HepG2 (cell line): ENCODE measurements at regions not wholly inside any gene's neighbourhood (a gene's known extent, or its start where the extent isn't known, plus 50 kb on each side); places are given as distances from the start of the nearest gene placed in this dataset.
A peak's percentile ranks its signal among the peaks of the same experiment; 100 is the strongest.

Experiments used
- CSRNP2 ChIP-seq: sonication (generic); formaldehyde crosslinking; conservative IDR thresholded peaks from 2 replicates; pipeline ENCODE4 v1.8.0; 2022; ENCODE audit warnings: low read depth, missing genetic modification reagents
- FOSL2 ChIP-seq: sonication (generic); formaldehyde crosslinking; IDR thresholded peaks from 2 replicates; pipeline ENCODE4 v1.4.0; 2020; ENCODE audit warnings: missing genetic modification reagents
- FOXA3 ChIP-seq: IDR thresholded peaks from 2 replicates; pipeline ENCODE4 v1.6.1; 2016; ENCODE audit warnings: missing genetic modification reagents, missing compliant biosample characterization
- GATAD2A ChIP-seq: IDR thresholded peaks from 2 replicates; pipeline ENCODE4 v1.6.1; 2016
- NR2F2 ChIP-seq: IDR thresholded peaks from 2 replicates; pipeline ENCODE4 v1.6.1; 2012; ENCODE audit warnings: low read depth, inconsistent platforms, borderline replicate concordance
- NR2F6 ChIP-seq, 2 experiments: IDR thresholded peaks; 2 replicates each; pipeline ENCODE4 v1.6.1; 2016; ENCODE audit warnings: antibody characterized with exemption in 1 of 2, mild to moderate bottlenecking in 1 of 2
- SAP130 ChIP-seq: IDR thresholded peaks from 2 replicates; pipeline ENCODE4 v1.6.1; 2016; ENCODE audit warnings: low read depth
- ZNF562 ChIP-seq: sonication (generic); formaldehyde crosslinking; IDR thresholded peaks from 2 replicates; pipeline ENCODE4 v1.8.0; 2022; ENCODE audit warnings: missing genetic modification reagents, borderline replicate concordance
- ZNF709 ChIP-seq: sonication (generic); formaldehyde crosslinking; IDR thresholded peaks from 2 replicates; pipeline ENCODE4 v1.5.0; 2020; ENCODE audit warnings: mild to moderate bottlenecking, missing genetic modification reagents
- ZNF782 ChIP-seq: sonication (generic); formaldehyde crosslinking; IDR thresholded peaks from 2 replicates; pipeline ENCODE4 v1.4.0; 2020; ENCODE audit warnings: missing genetic modification reagents, mild to moderate bottlenecking, borderline replicate concordance
- small RNA-seq, 3 experiments: library from RNA; depleted of rRNA; stranded (forward); fragments of <200 nt; gene quantifications; one replicate each; pipeline ENCODE3, GENCODE V24; 2012; ENCODE audit warnings: low read depth in 2 of 3, low replicate concordance in 1 of 3; ENCODE audit not compliant: insufficient read length in 3 of 3, insufficient read depth in 2 of 3
- TF ChIP-seq, protein P1 (sequence below): IDR thresholded peaks from 2 replicates; pipeline ENCODE4 v1.4.0; 2020; ENCODE audit warnings: mild to moderate bottlenecking, missing genetic modification reagents

GRCh38 chr1:117812869-117813511 is 116.4 kb downstream of the GDAP2 start (continued):
- TF ChIP-seq CSRNP2: no peak
- no peak for TF ChIP-seq ZNF562 (CRISPR knock-in tag)
- TF ChIP-seq NR2F2: 0 out of 2 replicates have a peak, but pooled peaks have one; percentile 32
- peak; percentile 23; the same call in 1 of the 2 replicates for TF ChIP-seq SAP130
- no peak for TF ChIP-seq ZNF782
- TF ChIP-seq, protein P1, sequence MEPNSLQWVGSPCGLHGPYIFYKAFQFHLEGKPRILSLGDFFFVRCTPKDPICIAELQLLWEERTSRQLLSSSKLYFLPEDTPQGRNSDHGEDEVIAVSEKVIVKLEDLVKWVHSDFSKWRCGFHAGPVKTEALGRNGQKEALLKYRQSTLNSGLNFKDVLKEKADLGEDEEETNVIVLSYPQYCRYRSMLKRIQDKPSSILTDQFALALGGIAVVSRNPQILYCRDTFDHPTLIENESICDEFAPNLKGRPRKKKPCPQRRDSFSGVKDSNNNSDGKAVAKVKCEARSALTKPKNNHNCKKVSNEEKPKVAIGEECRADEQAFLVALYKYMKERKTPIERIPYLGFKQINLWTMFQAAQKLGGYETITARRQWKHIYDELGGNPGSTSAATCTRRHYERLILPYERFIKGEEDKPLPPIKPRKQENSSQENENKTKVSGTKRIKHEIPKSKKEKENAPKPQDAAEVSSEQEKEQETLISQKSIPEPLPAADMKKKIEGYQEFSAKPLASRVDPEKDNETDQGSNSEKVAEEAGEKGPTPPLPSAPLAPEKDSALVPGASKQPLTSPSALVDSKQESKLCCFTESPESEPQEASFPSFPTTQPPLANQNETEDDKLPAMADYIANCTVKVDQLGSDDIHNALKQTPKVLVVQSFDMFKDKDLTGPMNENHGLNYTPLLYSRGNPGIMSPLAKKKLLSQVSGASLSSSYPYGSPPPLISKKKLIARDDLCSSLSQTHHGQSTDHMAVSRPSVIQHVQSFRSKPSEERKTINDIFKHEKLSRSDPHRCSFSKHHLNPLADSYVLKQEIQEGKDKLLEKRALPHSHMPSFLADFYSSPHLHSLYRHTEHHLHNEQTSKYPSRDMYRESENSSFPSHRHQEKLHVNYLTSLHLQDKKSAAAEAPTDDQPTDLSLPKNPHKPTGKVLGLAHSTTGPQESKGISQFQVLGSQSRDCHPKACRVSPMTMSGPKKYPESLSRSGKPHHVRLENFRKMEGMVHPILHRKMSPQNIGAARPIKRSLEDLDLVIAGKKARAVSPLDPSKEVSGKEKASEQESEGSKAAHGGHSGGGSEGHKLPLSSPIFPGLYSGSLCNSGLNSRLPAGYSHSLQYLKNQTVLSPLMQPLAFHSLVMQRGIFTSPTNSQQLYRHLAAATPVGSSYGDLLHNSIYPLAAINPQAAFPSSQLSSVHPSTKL (CRISPR knock-in tag): peak; percentile 44; the same call in 1 of the 2 replicates
- TF ChIP-seq GATAD2A (CRISPR knock-in tag): 0 out of 2 replicates have a peak, but pooled peaks have one; percentile 20
- TF ChIP-seq NR2F6 (IDR thresholded peaks at IDR 0.05): no peak
- TF ChIP-seq NR2F6 (CRISPR knock-in tag; IDR thresholded peaks at IDR 0.05): 0 out of 2 replicates have a peak, but pooled peaks have one; percentile 39
- no peak for TF ChIP-seq FOSL2 (CRISPR knock-in tag)
- TF ChIP-seq ZNF709 (CRISPR knock-in tag): no peak
- TF ChIP-seq FOXA3 (CRISPR knock-in tag): peak; percentile 35

Small RNAs in the stretch of these regions (small RNA-seq; reads per million reads assigned to genes)
- gene AL390877.1 (0 reads per million in 3 experiments), gene RF00561 (0 reads per million in 3 experiments)
